ENCODE measurements at regions not wholly inside any gene's neighbourhood (a gene's known extent, or its start where the extent isn't known, plus 50 kb on each side); places are given as distances from the start of the nearest gene placed in this dataset.
"Not testable (repeated sequence)": the region's sequence is repeated elsewhere in the genome, so short reads cannot be mapped to it uniquely, and the experiment has no call there.

- DNase-seq = no peak
These were observed 111.7 kb downstream of the UNCX start for GRCh38 chr7:1344421-1344820.

DNA sequence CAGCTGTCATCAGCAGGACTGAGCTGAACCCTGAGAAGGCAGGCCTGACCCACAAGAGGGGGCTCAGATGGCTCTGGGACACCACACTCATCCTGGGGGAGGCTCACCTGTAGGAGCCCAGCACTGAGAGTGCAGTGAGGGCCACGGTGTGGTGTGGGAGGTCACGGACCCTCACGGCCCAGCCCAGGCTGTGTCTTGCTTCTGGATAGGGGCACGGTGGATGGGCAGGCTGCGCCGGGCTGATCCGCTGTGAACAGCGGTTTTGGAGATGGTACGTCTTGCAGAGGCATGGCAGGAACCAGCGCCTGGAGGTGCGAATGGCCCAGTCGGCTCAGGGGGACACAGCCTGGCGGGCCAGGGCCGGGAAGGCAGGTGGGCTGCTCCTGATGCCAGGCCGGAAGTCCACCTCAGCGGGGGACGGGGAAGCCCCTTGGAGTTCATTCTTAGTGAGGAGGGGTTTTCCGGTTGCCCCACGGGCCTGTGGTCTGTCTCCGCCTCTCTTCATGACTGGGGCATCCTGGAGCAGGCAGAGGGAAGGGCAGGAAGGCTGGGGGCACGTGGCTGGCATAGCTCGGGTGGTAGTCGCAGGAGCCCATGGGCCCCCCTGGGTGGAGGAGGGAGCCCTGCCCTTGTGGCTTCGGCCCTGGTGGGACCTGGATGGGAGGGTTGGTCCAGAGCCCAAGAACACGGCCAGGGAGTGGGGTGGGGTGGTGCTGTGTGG, 112.5 kb downstream of the UNCX start:
- DNase-seq = no peak

DNA sequence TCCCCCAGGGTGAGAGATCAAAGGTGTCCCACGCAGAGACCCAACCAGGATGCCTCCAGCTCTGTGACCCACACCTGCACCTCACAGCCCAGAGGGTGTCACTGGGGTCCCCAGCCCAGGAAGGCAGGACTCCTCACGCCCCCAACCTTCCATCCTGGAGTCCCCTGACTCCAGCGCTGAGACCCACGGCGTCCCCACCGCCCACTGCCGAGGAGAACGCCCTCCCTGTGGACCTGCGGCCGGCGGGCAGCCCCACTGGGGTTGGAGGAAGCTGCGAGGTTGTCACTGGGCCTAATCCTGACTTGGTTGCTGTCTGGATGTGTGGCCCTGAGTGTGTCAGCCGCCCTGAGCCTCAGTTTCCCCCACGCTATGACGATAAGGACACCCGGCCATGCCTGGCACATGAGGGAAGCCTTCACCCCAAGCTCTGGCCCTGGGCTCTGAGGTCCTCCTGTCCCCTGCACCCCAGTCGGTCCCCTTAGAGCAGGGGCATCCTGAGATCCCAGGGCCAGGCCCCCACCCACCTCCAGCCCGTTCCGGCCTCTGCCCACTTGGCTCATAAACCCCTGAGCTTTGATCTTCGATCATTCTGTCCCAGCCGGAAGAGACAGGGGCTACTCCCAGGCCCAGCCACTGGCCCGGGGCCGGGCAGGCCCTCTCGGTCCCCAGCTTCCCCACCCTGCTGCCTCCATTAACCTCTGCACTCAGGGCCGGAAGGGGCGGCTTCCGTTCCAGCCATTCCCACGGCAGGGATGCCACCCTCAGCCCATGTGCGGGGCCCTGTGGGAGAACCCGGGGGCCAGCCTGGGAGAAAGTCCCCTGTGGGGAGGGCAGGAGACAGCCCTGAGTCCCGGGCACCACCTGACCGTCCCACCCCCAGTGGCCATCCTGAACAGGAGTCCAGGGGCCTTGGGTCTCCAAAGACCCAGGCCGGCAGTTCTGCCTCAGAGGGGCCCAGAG, 113.2 kb downstream of the MICALL2 start:
- no peak for DNase-seq

DNA sequence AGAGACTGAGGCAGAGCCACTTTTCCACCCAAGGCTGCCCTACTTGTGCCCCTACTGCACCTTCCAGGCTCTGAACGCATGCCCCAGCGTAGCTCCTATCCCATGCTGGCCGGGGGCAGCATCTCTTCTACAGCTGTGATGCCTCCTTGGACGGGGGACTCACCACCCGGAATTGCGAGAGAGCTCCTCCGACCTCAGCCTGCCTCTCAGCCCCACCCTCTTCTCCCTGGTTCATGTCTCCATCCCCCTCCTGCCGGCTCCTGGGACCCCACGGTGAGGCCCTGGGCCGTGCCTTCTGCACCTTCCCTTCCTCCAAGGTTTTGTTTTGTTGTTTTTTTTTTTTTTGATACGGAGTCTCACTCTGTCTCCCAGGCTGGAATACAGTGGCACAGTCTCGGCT, 112.4 kb downstream of the MICALL2 start:
- no peak for DNase-seq

DNA sequence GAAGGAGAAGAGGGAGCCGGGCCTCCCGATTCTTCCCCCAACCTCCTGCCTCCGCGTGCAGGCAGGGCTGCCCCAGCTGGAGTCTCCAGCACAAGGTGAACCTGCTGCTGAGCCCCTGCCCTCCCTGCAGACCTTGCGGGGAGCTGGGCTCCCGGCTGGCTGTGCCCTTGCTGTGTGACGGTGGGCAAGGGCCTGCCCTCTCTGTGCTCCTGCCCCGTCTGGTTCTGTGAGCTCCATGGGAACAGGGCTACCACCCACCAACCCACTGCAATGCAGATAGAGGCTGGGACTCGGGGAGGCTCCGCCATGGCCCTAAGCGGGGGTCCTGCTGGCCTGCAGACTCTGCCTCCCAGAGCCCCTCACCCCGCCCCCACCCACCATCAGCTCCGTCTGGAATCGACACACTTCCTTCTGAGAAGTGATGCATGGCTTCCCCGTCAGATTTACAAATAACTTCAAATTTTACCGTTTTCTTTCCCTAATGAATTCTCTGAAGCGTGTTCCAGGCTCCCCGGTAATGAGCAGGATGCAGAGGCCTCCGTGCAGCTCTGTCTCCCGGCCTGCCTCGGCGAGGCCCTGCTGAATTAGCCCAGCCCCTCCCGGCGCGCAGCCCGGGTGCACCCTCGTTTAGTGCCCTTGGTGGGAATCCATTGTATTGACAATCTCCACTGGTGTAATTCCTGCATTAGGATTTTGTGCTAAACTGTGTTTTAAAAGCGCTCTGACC, 111.0 kb downstream of the MICALL2 start:
- no peak for DNase-seq

GRCh38 chr7:1348823-1349335, 110.4 kb downstream of the MICALL2 start:
- DNase-seq = no peak

GRCh38 chr7:1349351-1349761, 109.9 kb downstream of the MICALL2 start:
- no peak for DNase-seq

DNA sequence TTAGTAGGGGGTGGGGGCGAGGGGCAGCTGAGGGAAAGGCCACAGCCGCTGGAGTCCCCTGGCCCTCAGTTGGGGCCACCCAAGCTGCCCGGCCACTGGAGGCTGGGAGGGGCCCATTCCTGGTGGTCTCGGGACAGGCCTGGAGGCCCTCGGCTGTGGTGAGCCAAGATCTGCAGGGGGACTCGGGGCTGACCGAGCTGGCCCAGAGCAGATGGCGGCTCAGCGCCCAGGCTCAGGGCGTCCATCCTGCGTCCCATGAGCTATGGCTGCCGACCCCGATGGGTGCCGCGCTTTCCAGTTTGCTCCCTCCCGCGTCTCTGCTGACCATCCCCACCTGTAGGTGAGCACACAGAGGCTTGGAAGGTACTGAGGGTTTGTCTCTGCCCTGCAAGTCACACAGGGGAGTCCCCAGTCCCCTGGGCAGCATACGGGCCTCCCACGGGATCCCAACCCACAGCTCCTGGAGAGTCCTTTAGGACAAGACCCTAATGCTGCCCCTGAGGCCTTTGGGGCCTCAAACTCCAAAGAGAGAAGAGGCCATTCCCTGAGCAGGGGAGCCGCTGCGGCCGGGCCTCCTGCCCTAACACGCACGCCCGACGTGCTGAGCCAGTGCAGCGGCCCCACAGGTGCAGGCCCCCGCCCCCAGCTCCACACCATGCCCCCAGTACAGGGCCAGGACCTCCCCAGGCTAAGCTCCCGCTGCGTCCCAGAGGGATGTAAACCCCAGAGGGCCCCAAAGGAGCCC, 107.2 kb downstream of the MICALL2 start:
- no peak for DNase-seq

DNA sequence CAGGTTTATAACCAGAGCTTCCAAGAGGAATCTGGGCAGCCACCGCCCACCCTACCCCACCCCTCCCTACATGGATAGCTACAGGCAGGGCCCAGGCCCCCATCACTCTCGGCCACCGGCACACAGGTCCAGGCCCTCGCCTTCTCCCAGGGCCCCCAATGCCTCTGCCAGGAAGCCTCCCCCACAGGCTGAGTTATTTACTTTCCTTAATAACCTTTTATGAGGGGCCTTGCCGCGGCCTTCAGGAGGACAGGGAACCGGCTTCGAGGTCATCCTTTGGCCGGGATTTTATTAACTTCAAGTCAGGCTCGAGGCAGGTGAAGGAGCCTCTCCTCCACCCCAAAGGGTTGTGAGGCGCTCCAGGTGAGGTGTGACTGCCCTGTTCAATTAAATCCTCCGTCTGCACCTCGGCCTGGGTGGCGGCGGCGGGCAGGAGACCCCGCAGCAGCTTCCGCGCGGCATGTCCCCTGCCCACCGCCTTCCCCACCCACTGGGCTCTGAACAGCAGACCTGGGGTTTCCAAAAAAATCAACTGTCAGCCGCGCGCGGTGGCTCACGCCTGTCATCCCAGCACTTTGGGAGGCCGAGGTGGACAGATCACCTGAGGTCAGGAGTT, 106.5 kb downstream of the MICALL2 start:
- no peak for DNase-seq

DNA sequence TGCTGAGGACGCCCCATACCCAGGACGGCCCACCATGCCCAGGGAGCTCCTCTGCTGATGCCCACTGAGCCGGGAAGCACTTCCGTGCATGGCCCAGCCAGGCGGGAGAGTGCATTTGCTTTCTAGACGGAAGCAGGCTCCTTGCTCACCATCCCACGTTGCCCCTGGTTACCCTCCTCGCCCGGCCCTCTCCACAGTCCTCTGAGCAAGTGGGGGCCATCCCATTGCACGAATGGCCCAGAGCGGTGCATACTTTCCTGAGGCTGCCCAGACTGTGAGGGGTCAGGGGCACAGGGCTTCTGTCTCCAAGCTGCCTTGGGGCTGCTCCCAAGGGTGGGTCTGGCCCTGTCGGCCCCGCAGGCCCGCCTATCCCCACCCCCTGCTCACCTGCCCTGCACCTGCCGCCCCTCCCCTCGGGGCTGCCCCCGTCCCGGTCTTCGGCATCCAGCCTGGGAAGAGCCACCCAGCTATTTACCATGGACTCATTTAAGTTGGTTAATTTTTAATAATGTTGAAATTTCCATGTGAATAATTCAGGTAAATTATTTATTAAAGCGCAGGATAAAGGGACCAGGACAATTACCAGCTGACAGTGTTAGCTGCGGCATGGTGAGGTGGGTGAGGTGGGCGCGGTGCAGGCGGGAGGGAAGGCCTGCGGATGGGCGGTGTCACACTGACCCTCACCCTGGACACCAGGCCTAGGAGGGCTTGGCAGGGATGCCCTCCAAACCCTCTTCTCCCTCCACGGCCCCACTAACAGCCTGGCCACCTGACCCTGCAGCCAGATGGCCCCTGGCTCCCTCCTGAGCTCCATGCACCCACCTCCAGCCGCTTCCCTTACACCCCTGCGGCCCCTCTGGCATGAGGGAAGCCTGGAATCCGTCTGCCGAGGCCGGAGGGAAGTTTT, 104.4 kb downstream of the MICALL2 start:
- no peak for DNase-seq

GRCh38 chr7:1355568-1356340, 103.5 kb downstream of the MICALL2 start:
- DNase-seq = peak in 1 of 2 experiments; percentile 6

DNA sequence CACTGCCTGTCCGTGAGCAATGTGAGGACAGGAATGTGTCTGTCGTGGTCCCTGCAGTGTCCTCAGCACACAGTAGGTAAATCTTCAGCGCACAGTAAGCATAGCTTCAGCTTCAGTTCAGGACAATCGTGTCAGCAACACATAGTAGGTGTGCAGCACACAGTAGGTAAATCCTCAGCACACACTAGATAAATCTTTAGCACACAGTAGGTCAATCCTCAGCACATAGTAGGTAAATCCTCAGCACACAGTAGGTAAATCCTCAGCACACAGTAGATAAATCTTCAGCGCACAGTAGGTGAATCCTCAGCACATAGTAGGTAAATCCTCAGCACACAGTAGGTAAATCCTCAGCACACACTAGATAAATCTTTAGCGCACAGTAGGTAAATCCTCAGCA, 102.4 kb downstream of the MICALL2 start:
- DNase-seq = not testable (repeated sequence)

GRCh38 chr7:1357260-1357600, 102.0 kb downstream of the MICALL2 start:
- not testable (repeated sequence) for DNase-seq

GRCh38 chr7:1357601-1358271, 101.5 kb downstream of the MICALL2 start:
- no peak for DNase-seq

GRCh38 chr7:1358376-1359050, 100.8 kb downstream of the MICALL2 start:
- no peak for DNase-seq

DNA sequence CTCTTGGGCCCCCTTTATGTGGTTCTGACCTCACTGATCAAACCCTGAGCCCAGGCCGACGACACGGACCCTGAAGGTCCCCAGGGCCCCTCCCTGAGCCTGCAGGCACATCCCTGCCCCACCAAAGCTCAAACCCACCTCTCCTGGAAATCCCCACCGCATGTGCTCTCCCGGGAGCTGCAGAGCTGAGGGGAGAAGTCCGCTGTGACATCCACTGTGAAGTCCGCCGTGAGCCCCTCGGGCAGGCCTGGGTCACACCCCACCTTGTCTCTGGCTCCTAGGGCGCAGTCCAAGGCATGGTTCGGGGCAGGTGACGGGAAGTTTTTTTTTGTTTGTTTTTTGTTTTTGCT, 100.2 kb downstream of the MICALL2 start:
- no peak for DNase-seq

- no peak for DNase-seq
These were observed 99.4 kb downstream of the MICALL2 start for GRCh38 chr7:1359681-1360485.

DNA sequence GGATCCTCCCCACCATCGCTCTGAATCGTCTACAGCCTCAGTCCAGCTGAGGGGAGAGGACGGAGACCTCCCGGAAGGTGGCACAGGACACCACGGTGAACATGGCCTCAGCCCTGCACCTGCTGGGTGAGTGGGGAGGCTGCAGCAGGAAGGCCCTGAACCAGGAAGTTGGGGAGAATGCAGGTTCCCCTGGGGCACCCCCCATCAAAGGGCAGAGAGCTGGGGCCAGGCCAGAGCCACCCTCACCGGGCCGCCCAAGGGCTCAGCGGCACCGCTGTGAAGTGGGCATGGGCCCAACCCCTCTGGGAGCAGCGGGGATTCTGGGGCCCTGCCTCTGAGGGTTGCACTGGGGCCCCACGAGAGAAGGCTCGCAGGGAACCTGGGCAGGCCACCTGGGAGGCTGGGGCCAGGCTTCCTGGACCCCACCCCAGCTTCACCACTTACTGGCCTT, 98.7 kb downstream of the MICALL2 start:
- no peak for DNase-seq
